Neural cell (in vitro differentiated cells): ENCODE measurements at regions not wholly inside any gene's neighbourhood (a gene's known extent, or its start where the extent isn't known, plus 50 kb on each side); places are given as distances from the start of the nearest gene placed in this dataset.

ENCODE experiments used
- H2AFZ ChIP-seq: fragments of 200-600, 300-800 bp; sonication (generic), shearing (Covaris generic); 2 replicates; pipeline ENCODE4 v1.6.0; 2014; ENCODE audit warnings: low read depth, mild to moderate bottlenecking, antibody characterized with exemption, low read length, moderate library complexity
- H3F3A ChIP-seq: fragments of 200-600 bp; shearing (Covaris generic); 2 replicates; pipeline ENCODE4 v1.6.1; 2016; ENCODE audit warnings: mild to moderate bottlenecking, moderate library complexity, mixed read lengths, antibody characterized with exemption, low read length; ENCODE audit not compliant: insufficient read depth, poor library complexity, severe bottlenecking
- H3K27ac ChIP-seq: fragments of 200-600, 300-800 bp; sonication (generic), shearing (Covaris generic); 2 replicates; pipeline ENCODE4 v1.5.1; 2014; ENCODE audit warnings: mild to moderate bottlenecking, low read length, moderate library complexity
- H3K27me3 ChIP-seq: fragments of 300-800, 200-600 bp; sonication (generic), shearing (Covaris generic); 2 replicates; pipeline ENCODE4 v1.6.0; 2014; ENCODE audit warnings: mild to moderate bottlenecking, low read depth, low read length, moderate library complexity; ENCODE audit not compliant: insufficient read depth
- H3K36me3 ChIP-seq: fragments of 300-800, 200-600 bp; sonication (generic), shearing (Covaris generic); 2 replicates; pipeline ENCODE4 v1.5.1; 2014; ENCODE audit warnings: mild to moderate bottlenecking, antibody characterized with exemption, low read length, moderate library complexity; ENCODE audit not compliant: insufficient read depth
- H3K4me2 ChIP-seq: fragments of 300-800, 200-600 bp; sonication (generic), shearing (Covaris generic); 2 replicates; pipeline ENCODE4 v1.6.0; 2014; ENCODE audit warnings: mild to moderate bottlenecking, low read length
- H3K4me3 ChIP-seq: fragments of 300-800, 200-600 bp; sonication (generic), shearing (Covaris generic); 2 replicates; pipeline ENCODE4 v1.5.1; 2014; ENCODE audit warnings: mild to moderate bottlenecking, low read length, moderate library complexity
- H3K79me2 ChIP-seq: fragments of 200-600 bp; shearing (Covaris generic); replicated peaks from 2 replicates; pipeline ENCODE4 v1.6.0; 2014; ENCODE audit warnings: mild to moderate bottlenecking, low read length, moderate library complexity; ENCODE audit not compliant: insufficient read depth
- H3K9ac ChIP-seq: fragments of 300-800, 200-600 bp; sonication (generic), shearing (Covaris generic); 2 replicates; pipeline ENCODE4 v1.6.1; 2016; ENCODE audit warnings: mild to moderate bottlenecking, low read length, mixed read lengths
- H3K9me2 ChIP-seq: fragments of 200-600 bp; shearing (Covaris generic); 2 replicates; pipeline ENCODE4 v1.6.1; 2016; ENCODE audit warnings: mild to moderate bottlenecking, low read length, mixed read lengths; ENCODE audit not compliant: insufficient read depth
- H3K9me3 ChIP-seq: fragments of 200-600, 300-800 bp; sonication (generic), shearing (Covaris generic); 2 replicates; pipeline ENCODE4 v1.6.1; 2016; ENCODE audit warnings: mild to moderate bottlenecking, mixed run types, low read length, moderate library complexity, mixed read lengths
- H4K20me1 ChIP-seq: fragments of 200-600 bp; shearing (Covaris generic); 2 replicates; pipeline ENCODE4 v1.6.1; 2016; ENCODE audit warnings: mild to moderate bottlenecking, mixed run types; ENCODE audit not compliant: insufficient read depth
- CTCF ChIP-seq: fragments of 450-650 bp; IDR thresholded peaks from 2 replicates; pipeline ENCODE4 v1.5.1; 2014; ENCODE audit warnings: antibody characterized with exemption, mild to moderate bottlenecking, moderate library complexity; ENCODE audit not compliant: poor library complexity, severe bottlenecking
- EP300 ChIP-seq: fragments of 450-650 bp; conservative IDR thresholded peaks from 2 replicates; pipeline ENCODE4 v1.6.1; 2014; ENCODE audit warnings: antibody characterized with exemption, mild to moderate bottlenecking, moderate library complexity; ENCODE audit not compliant: poor library complexity, severe bottlenecking
- EZH2 ChIP-seq: fragments of 200-600, 300-800 bp; shearing (Covaris generic), sonication (generic); IDR thresholded peaks from 2 replicates; pipeline ENCODE4 v1.6.1; 2014; ENCODE audit warnings: antibody characterized with exemption, low read length, borderline replicate concordance, mild to moderate bottlenecking; ENCODE audit not compliant: insufficient read depth, poor library complexity, severe bottlenecking
- MXI1 ChIP-seq: fragments of 450-650 bp; conservative IDR thresholded peaks from 2 replicates; pipeline ENCODE4 v1.6.1; 2014; ENCODE audit warnings: antibody characterized with exemption, mild to moderate bottlenecking; ENCODE audit not compliant: poor library complexity, severe bottlenecking
- POLR2AphosphoS5 ChIP-seq: IDR thresholded peaks from 2 replicates; pipeline ENCODE4 v1.6.1; 2012
- RAD21 ChIP-seq: fragments of 450-650 bp; conservative IDR thresholded peaks from 2 replicates; pipeline ENCODE4 v1.6.1; 2014; ENCODE audit warnings: antibody characterized with exemption, mild to moderate bottlenecking, moderate library complexity
- REST ChIP-seq: IDR thresholded peaks from 2 replicates; pipeline ENCODE4 v1.6.1; 2012; ENCODE audit warnings: borderline replicate concordance
- SMC3 ChIP-seq: fragments of 450-650 bp; conservative IDR thresholded peaks from 2 replicates; pipeline ENCODE4 v1.6.1; 2014; ENCODE audit warnings: antibody characterized with exemption, mild to moderate bottlenecking, moderate library complexity; ENCODE audit not compliant: poor library complexity
- TAF1 ChIP-seq: IDR thresholded peaks from 2 replicates; pipeline ENCODE4 v1.6.1; 2012; ENCODE audit warnings: low read depth

GRCh38 chr17:28256881-28257280 lies 62.1 kb upstream of the TMEM97 start:
- H3F3A ChIP-seq, result no peaks in the 10 kb centered on the region
- H4K20me1 ChIP-seq, result no peaks in the 10 kb centered on the region
- no peaks in the 10 kb centered on the region for H3K36me3 ChIP-seq
- H3K9me3 ChIP-seq, result no peaks in the 10 kb centered on the region
- no peak overlapping the region for H3K4me3 ChIP-seq
- H3K79me2 ChIP-seq, result no peaks in the 10 kb centered on the region
- TF ChIP-seq EZH2 (no peak), EP300 (no peak), REST (no peak), MXI1 (no peak)
- H3K27me3 ChIP-seq, result no peaks in the 10 kb centered on the region
- no peak overlapping the region for H3K9ac ChIP-seq
- no peak overlapping the region for H2AFZ ChIP-seq
- no peak overlapping the region for H3K27ac ChIP-seq
- no peak overlapping the region for H3K4me2 ChIP-seq
- H3K9me2 ChIP-seq, result no peaks in the 10 kb centered on the region

- Histone ChIP-seq H3K4me2 (no peak overlapping the region), H3K36me3 (no peaks in the 10 kb centered on the region), H3K9ac (no peak overlapping the region), H3K9me3 (no peaks in the 10 kb centered on the region), H3K79me2 (no peaks in the 10 kb centered on the region), H3K27me3 (no peaks in the 10 kb centered on the region), H3K9me2 (no peaks in the 10 kb centered on the region), H2AFZ (no peak overlapping the region), H3F3A (no peaks in the 10 kb centered on the region), H4K20me1 (no peaks in the 10 kb centered on the region), H3K4me3 (no peak overlapping the region), H3K27ac (no peak overlapping the region)
- TF ChIP-seq REST (no peak), MXI1 (no peak), EP300 (no peak), POLR2AphosphoS5 (no peak), CTCF (no peak), EZH2 (no peak), SMC3 (no peak), RAD21 (no peak), TAF1 (no peak)
Observed at GRCh38 chr17:28258347-28258887, 60.6 kb upstream of the TMEM97 start.
